ENCODE measurements at regions not wholly inside any gene's neighbourhood (a gene's known extent, or its start where the extent isn't known, plus 50 kb on each side); places are given as distances from the start of the nearest gene placed in this dataset.

GRCh38 chr5:123809594-123810221, 297.7 kb downstream of the CSNK1G3 start:
- DNase-seq (ENCODE audit: low spot score), result no peak

GRCh38 chr5:123808461-123809380, 296.7 kb downstream of the CSNK1G3 start:
- DNase-seq (ENCODE audit: low spot score), result no peak

GRCh38 chr5:123807177-123807945, 295.4 kb downstream of the CSNK1G3 start:
- DNase-seq (ENCODE audit: low spot score), result no peak

GRCh38 chr5:123806644-123807043, 294.7 kb downstream of the CSNK1G3 start:
- no peak for DNase-seq (ENCODE audit: low spot score)

GRCh38 chr5:123805300-123805699, 293.3 kb downstream of the CSNK1G3 start:
- no peak for DNase-seq (ENCODE audit: low spot score)

- no peak for DNase-seq (ENCODE audit: low spot score)
Observed at GRCh38 chr5:123803359-123803758, 291.4 kb downstream of the CSNK1G3 start.

GRCh38 chr5:123802298-123802951, 290.4 kb downstream of the CSNK1G3 start:
- no peak for DNase-seq (ENCODE audit: low spot score)

GRCh38 chr5:123800640-123801039, 288.7 kb downstream of the CSNK1G3 start:
- no peak for DNase-seq (ENCODE audit: low spot score)

GRCh38 chr5:123795688-123796087, 283.7 kb downstream of the CSNK1G3 start:
- DNase-seq (ENCODE audit: low spot score), result no peak

- DNase-seq (ENCODE audit: low spot score), result no peak
Observed at GRCh38 chr5:123790226-123790625, 278.2 kb downstream of the CSNK1G3 start.

GRCh38 chr5:123787635-123788034, 275.7 kb downstream of the CSNK1G3 start:
- no peak for DNase-seq (ENCODE audit: low spot score)

GRCh38 chr5:123787136-123787535, 275.2 kb downstream of the CSNK1G3 start:
- no peak for DNase-seq (ENCODE audit: low spot score)

GRCh38 chr5:123786411-123786810, 274.4 kb downstream of the CSNK1G3 start:
- DNase-seq (ENCODE audit: low spot score), result no peak

GRCh38 chr5:123785162-123786071, 273.4 kb downstream of the CSNK1G3 start:
- no peak for DNase-seq (ENCODE audit: low spot score)

- DNase-seq (ENCODE audit: low spot score), result no peak
Observed at GRCh38 chr5:123783421-123783820, 271.4 kb downstream of the CSNK1G3 start.

- DNase-seq (ENCODE audit: low spot score), result no peak
Observed at GRCh38 chr5:123778641-123779040, 266.7 kb downstream of the CSNK1G3 start.

GRCh38 chr5:123776761-123777160, 264.8 kb downstream of the CSNK1G3 start:
- DNase-seq (ENCODE audit: low spot score), result no peak

- DNase-seq (ENCODE audit: low spot score), result no peak
Observed at GRCh38 chr5:123771715-123772114, 259.7 kb downstream of the CSNK1G3 start.

- no peak for DNase-seq (ENCODE audit: low spot score)
Observed at GRCh38 chr5:123763201-123763600, 251.2 kb downstream of the CSNK1G3 start.

GRCh38 chr5:123756816-123757215, 244.8 kb downstream of the CSNK1G3 start:
- no peak for DNase-seq (ENCODE audit: low spot score)

- DNase-seq (ENCODE audit: low spot score), result no peak
Observed at GRCh38 chr5:123756318-123756665, 244.3 kb downstream of the CSNK1G3 start.

All from ecto neural progenitor cell (in vitro differentiated cells).